ENCODE measurements at regions not wholly inside any gene's neighbourhood (a gene's known extent, or its start where the extent isn't known, plus 50 kb on each side); places are given as distances from the start of the nearest gene placed in this dataset.
"Not testable (repeated sequence)": the region's sequence is repeated elsewhere in the genome, so short reads cannot be mapped to it uniquely, and the experiment has no call there.

- no peak for TF ChIP-seq CTCF (IDR thresholded peaks at IDR 0.05; ENCODE audit: unreplicated experiment)
- H3K36me3 Mint-ChIP-seq (ENCODE audit: insufficient read depth) = no peaks in the 10 kb centered on the region
- H3K27me3 Mint-ChIP-seq = no peaks in the 10 kb centered on the region
- H3K4me3 Mint-ChIP-seq (ENCODE audit: low read depth) = no peak overlapping the region
- H3K4me1 Mint-ChIP-seq (ENCODE audit: low read depth) = no peaks in the 10 kb centered on the region
- DNase-seq (ENCODE audit: low spot score, unreplicated experiment) = no peak
- no peak overlapping the region for H3K27ac Mint-ChIP-seq
- H3K9me3 Mint-ChIP-seq (ENCODE audit: low read depth) = peaks cover 6% of the 10 kb centered on the region
Measured at GRCh38 chr4:125198916-125199315, 115.8 kb upstream of the FAT4 start.

- H3K36me3 Mint-ChIP-seq (ENCODE audit: insufficient read depth); H3K4me3 Mint-ChIP-seq (ENCODE audit: low read depth); H3K27me3 Mint-ChIP-seq; H3K27ac Mint-ChIP-seq; DNase-seq (ENCODE audit: low spot score, unreplicated experiment); H3K4me1 Mint-ChIP-seq (ENCODE audit: low read depth); H3K9me3 Mint-ChIP-seq (ENCODE audit: low read depth): not testable (repeated sequence)
Measured at GRCh38 chr4:125191874-125192459, 122.8 kb upstream of the FAT4 start.

- Mint-ChIP-seq H3K27ac (no peak overlapping the region), H3K27me3 (no peaks in the 10 kb centered on the region), H3K4me1 (ENCODE audit: low read depth) (no peaks in the 10 kb centered on the region), H3K36me3 (ENCODE audit: insufficient read depth) (no peaks in the 10 kb centered on the region), H3K9me3 (ENCODE audit: low read depth) (no peaks in the 10 kb centered on the region), H3K4me3 (ENCODE audit: low read depth) (no peak overlapping the region)
- no peak for TF ChIP-seq CTCF (IDR thresholded peaks at IDR 0.05; ENCODE audit: unreplicated experiment)
- no peak for DNase-seq (ENCODE audit: low spot score, unreplicated experiment)
Measured at GRCh38 chr4:125191232-125191631, 123.5 kb upstream of the FAT4 start.

GRCh38 chr4:125187226-125188176 is 127.3 kb upstream of the FAT4 start:
- Mint-ChIP-seq H3K27ac (no peak overlapping the region), H3K36me3 (ENCODE audit: insufficient read depth) (no peaks in the 10 kb centered on the region), H3K9me3 (ENCODE audit: low read depth) (no peaks in the 10 kb centered on the region), H3K4me3 (ENCODE audit: low read depth) (no peak overlapping the region), H3K27me3 (no peaks in the 10 kb centered on the region), H3K4me1 (ENCODE audit: low read depth) (no peaks in the 10 kb centered on the region)
- no peak for TF ChIP-seq CTCF (IDR thresholded peaks at IDR 0.05; ENCODE audit: unreplicated experiment)
- DNase-seq (ENCODE audit: low spot score, unreplicated experiment) = no peak

- no peaks in the 10 kb centered on the region for H3K27me3 Mint-ChIP-seq
- no peak for DNase-seq (ENCODE audit: low spot score, unreplicated experiment)
- no peak overlapping the region for H3K27ac Mint-ChIP-seq
- no peak for TF ChIP-seq CTCF (IDR thresholded peaks at IDR 0.05; ENCODE audit: unreplicated experiment)
- no peaks in the 10 kb centered on the region for H3K36me3 Mint-ChIP-seq (ENCODE audit: insufficient read depth)
- H3K9me3 Mint-ChIP-seq (ENCODE audit: low read depth) = no peaks in the 10 kb centered on the region
- H3K4me3 Mint-ChIP-seq (ENCODE audit: low read depth) = no peak overlapping the region
- H3K4me1 Mint-ChIP-seq (ENCODE audit: low read depth) = no peaks in the 10 kb centered on the region
Measured at GRCh38 chr4:125184116-125184515, 130.6 kb upstream of the FAT4 start.
